Peyer's patch (tissue), 4 donors: ENCODE measurements at regions not wholly inside any gene's neighbourhood (a gene's known extent, or its start where the extent isn't known, plus 50 kb on each side); places are given as distances from the start of the nearest gene placed in this dataset.

Experiments used
- CTCF ChIP-seq, 6 experiments: fragments of 450-650 bp in 4 of 6; fragments of 200-600 bp in 2 of 6; sonication (generic) in 1 of 6; IDR thresholded peaks; one replicate each; pipeline ENCODE4 v1.5.1; 2017 to 2019; ENCODE audit warnings: antibody characterized with exemption in 6 of 6, mild to moderate bottlenecking in 3 of 6, moderate library complexity in 1 of 6
- POLR2A ChIP-seq, 2 donors: fragments of 450-650 bp; IDR thresholded peaks; one replicate each; pipeline ENCODE4 v1.5.1; 2017; ENCODE audit warnings: antibody characterized with exemption in 2 of 2, mild to moderate bottlenecking in 2 of 2, moderate library complexity in 2 of 2

- TF ChIP-seq CTCF (IDR thresholded peaks at IDR 0.05) (peak in 3 of 6 experiments; percentile 66 to 79 (median 70)), POLR2A (IDR thresholded peaks at IDR 0.05) (peak in 1 of 2 donors; percentile 29)
Observed at GRCh38 chr4:151573945-151574344, 165.0 kb downstream of the FHIP1A start.
